T-helper 2 cell treated with Interferon-gamma antibody and Interleukin-4, amounts not matched to agents 100 ng/mL and 5 ng/mL, for 36 hours (primary cell): ENCODE measurements at regions not wholly inside any gene's neighbourhood (a gene's known extent, or its start where the extent isn't known, plus 50 kb on each side); places are given as distances from the start of the nearest gene placed in this dataset.
"Not testable (repeated sequence)": the region's sequence is repeated elsewhere in the genome, so short reads cannot be mapped to it uniquely, and the experiment has no call there.

Experiments
- intact Hi-C: fragments of 100-400 bp; cut with micrococcal nuclease; formaldehyde crosslinking; loops from one replicate; pipeline ENCODE4 v1.15.1; 2023

DNA sequence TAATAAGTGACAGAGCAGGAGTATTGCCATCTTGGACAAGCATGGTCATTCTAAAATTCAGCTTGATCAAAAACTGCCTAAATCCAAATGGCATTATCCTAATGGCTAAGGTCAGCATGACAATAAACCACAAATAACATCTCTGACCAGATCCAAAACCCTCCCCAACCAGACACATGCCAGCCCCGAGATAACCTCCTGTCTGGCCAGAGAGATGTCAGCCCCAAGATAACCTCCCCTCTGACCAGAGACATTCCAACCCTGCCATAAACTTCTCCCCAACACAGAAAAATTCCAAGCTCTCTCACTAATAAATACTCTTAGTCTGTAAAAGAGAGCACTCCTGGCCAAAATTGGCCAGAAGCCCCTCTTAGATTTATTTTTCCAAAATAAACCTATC, 470.5 kb upstream of the UBE2E2 start:
- intact Hi-C loops: no loop called here

DNA sequence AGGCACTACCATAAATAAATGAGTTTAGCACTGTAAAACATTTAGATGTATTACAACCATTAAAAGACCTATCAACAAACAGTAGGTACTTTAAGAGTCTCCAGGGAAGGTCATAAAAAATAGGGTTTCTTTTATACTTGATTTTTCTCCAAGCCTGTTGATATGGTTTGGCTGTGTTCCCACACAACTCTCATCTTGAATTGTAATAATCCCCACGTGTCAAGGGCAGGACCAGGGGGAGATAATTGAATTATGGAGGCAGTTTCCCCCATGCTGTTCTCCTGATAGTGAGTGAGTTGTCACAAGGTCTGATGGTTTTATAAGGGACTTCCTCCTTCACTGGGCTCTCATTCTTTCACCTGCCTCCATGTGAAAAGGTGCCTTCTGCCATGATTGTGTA, 468.9 kb upstream of the UBE2E2 start:
- intact Hi-C loops: no loop called here

DNA sequence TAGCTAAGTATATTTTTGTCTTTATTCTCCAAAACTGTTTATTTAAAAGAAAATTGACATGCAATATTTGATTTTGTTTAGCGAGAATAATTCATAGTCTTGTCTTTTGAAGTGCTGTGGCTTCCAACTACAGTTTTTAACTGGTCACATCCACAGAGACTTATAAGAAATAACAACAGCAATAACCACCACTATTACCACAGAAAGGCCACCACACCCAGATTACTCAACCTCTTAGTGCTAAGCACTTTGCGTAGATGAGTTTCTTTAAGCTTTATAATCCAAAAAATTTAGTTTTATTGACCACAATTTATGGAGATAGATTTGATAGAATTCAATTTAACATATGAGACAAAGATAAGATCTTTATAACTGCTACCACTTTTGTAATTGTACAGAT, 468.4 kb upstream of the UBE2E2 start:
- intact Hi-C loops: no loop called here

DNA sequence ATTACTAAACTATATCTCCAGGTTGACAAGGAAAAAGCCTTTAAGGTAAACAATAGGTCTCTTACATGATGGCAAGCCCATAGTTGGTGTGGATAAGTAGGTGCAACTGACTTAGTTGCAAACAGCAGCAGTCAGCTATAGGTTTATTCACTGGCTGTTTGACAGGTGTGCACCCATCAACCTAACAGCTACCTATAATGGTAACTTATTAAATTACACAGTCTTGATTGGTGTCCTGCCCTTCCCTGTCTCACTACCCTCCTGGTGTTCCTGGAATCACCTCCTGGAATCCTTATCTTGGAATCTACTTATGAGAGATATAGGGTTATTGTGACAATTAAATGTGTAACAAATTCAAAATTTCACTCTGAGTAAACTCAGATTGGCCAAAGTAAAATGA, 467.8 kb upstream of the UBE2E2 start:
- intact Hi-C loops: no loop called here

DNA sequence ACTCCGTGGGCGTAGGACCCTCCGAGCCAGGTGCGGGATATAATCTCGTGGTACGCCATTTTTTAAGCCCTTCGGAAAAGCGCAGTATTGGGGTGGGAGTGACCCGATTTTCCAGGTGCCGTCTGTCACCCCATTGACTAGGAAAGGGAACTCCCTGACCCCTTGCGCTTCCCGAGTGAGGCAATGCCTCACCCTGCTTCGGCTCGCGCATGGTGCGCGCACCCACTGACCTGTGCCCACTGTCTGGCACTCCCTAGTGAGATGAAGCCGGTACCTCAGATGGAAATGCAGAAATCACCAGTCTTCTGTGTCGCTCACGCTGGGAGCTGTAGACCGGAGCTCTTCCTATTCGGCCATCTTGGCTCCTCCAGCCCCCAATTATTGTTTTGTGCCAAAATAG, 459.7 kb upstream of the UBE2E2 start:
- intact Hi-C loops: not testable (repeated sequence)

DNA sequence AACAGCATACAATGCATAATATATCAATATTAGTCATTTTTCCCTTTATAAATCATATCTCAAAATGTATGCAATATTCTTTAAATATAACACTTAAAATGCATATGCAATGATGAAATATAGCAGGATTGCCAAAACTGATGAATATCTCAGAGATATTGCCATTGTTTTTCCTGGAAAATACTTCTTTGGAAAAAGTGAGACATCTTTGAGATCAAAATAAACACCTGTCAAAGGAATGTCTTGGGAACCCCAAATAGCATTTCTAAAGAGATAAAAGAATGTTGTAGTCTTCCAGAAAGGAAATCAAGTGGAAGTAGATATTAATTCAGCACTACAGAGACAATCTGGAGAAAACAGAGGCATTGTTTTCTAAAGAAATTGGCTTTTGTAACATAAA, 457.8 kb upstream of the UBE2E2 start:
- intact Hi-C loops: no loop called here

DNA sequence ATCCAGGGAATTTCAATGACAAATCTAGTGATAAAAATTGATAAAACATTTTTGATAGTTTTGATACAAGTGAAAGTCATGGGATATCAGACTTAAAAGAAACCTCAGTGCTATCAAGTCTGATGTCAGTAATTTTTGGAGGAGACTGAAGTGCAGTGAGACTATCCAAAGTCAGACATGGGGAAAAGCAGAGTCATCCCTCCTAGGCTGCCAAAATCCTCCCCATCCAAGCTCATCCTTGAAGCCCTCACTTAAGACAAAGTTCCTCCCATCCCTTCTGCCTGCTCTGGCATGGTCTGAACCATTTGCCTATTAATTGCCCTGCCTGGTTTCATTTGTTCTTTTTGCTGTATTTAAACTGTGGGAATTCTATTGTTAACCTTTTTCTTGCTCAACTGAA, 456.9 kb upstream of the UBE2E2 start:
- intact Hi-C loops: no loop called here

DNA sequence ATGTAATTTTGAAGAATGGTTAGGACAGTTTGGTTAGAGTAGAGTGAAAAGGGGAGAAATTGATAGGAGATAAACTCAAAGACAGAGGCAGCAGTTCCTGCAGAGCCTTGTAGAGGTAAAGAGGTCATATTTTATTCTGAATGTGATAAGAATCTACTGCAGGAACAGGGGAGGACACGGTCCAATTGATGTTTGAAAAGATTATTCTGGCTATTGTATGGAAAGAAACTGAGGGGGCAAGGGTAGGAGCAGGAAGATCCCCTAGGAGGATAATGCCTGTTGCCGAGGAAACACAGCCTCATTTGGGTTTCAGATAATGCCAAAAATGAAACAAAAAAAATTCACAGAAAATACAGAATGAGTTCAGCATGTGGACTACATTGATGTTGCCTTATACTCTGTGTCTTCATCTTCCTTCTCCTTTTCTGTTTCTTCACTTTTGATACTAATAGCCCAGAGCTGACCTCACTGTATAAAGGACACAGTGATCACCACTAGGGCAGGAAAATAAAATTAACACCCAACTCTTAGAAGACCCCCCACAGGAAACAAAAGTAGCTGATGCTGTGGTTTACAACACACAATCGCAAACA, 454.6 kb upstream of the UBE2E2 start:
- intact Hi-C loops: no loop called here

DNA sequence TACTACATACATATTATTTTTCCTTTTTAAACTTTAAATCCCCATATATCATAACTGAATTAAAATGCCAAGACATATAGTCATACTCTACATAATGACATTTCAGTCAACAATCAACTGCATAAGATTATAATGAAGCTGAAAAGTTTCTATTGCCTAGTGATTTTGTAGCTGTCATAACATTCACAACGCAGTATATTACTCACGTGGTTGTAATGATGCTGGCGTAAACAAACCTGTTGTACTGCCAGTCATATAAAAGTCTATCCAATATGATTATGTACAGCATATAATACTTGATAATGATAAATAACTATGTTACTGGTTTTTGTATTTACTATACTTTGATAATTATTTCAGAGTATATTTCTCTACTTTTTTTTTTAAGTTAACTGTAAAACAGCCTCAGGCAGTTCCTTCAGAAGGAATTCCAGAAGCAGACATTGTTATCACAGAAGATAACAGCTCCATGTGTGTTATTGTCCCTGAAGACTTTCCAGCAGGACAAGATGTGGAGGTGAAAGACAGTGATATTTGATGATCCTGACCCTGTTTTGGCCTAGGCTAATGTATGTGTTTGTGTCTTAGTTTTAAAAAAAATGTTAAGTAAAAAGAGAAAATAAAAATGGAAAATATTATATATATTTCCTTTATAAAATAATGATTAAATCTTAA, 443.4 kb upstream of the UBE2E2 start:
- intact Hi-C loops: no loop called here

DNA sequence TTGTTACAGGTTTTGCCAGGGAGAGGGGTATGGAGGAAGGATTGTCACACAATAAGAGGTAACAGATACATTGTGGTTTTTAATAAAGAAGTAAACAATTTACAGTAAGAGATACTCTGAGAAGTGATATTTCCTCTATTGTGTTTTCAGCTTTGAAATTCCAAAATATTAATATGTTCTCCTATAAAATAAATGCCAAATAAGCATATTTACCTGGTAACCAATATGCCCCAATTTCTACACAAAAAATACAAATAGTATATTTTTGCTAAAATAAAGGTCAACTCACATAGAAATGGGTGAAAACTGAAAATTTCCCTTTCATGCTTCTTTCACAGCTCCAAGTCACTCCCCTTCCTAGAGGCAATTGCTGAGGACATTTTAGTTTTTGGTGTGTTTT, 437.4 kb upstream of the UBE2E2 start:
- intact Hi-C loops: no loop called here

DNA sequence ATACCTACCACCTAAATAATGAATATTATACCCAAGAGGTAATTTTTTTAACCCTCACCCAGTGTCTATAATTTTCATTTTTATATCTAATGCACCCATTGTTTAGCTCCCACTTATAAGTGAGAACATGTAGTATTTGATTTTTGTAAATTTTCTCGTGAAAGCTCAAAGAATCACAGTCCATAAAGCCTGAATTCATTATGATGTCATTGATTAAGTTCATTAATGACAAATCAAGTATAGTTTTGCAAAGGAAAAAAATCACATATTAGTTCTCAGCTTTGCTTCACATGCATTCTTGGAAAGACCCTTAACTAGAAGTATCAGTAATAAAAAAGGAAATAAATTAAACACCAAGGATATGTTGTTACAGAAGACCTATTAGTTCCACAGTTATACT, 425.3 kb upstream of the UBE2E2 start:
- intact Hi-C loops: no loop called here

DNA sequence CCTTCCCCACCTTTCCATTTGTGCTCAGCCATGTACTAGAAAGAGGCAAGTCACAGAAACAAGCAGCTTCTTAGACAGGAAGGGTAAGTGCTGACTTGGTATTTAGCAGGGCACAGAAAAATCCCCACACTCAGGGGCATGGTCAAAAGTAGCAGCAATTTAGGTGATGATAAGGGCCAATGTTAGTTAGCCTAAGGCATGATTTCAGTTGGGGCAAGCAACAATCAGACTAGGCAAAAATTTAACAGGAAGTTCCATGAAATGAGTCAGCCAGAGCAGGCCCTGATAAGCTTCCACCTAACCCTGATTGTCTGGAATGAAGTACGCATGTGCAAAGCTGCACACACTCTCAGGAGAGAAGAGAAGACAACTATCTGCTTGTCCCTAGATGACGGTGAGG, 423.4 kb upstream of the UBE2E2 start:
- intact Hi-C loops: no loop called here

DNA sequence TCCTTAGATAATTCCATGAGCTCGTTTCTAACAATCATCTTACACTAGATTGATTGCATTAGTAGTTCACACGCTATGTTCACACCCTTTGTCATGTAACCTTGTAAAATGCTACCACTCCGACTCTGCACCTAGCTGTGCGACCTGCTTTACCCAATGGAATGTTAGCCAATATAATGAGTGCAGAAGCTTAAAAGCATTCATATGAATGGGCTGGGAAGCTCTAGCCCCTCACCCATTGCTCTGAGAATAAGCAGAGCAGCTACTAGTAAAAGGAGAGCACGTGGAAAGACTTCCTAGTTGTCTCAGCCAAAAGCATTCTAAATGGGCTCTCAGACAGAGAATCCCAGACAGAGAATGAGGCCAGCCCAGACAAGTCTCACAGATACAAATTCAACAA, 410.6 kb upstream of the UBE2E2 start:
- intact Hi-C loops: no loop called here

DNA sequence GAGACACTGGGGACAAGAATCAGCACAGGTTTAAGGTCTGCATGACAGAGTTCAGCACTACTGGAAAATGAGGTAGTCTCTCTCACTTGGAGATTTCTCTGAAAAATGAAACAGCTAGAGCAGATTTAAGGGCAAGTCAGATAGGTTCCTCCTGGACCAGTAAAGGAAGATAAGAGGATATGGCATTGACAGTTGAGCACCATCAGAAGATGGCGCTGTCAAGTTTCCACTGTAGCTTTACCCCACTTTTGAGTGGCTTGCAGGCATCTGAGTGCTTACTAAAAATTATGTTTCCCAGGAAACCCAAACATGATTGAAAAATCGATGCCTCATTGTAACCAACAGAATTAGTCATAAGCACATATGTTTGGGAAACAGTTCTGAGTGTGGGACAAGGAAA, 407.2 kb upstream of the UBE2E2 start:
- intact Hi-C loops: no loop called here

DNA sequence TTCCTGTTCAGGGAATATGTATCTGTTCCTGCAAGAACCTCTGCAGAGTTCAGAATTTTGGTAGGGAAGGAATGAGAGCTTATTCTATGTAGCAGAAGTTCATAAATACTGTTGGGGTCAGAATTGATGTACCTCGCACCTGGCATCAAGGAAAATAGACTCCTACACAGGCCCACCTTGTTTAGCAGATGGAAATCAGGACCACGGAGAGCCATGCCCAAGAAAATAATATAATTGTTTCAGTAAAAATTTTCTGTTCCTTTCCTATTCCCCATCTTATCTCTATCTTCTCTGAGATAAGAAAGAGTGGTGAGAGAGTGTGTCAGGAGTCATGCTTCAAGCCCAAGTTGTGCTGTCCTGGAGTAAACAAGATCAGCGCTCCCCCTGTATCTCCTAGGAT, 404.7 kb upstream of the UBE2E2 start:
- intact Hi-C loops: no loop called here

DNA sequence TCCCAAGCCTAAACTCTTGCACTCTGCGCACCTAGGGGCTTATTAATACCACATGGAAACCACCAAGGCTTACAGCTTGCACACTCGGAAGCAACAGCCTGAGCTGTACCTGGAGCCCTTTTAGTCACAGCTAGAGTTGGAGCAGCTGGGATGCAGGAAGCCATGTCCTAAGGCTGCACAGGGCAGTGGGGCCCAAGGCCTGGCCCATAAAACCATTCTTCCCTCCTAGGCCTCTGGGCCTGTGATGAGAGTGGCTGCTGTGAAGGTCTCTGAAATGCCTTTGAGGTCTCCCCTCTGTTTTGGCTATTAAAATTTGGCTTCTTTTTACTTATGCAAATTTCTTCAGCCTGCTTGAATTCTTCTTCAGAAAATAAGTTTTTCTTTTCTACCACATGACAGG, 383.9 kb upstream of the UBE2E2 start:
- intact Hi-C loops: no loop called here

DNA sequence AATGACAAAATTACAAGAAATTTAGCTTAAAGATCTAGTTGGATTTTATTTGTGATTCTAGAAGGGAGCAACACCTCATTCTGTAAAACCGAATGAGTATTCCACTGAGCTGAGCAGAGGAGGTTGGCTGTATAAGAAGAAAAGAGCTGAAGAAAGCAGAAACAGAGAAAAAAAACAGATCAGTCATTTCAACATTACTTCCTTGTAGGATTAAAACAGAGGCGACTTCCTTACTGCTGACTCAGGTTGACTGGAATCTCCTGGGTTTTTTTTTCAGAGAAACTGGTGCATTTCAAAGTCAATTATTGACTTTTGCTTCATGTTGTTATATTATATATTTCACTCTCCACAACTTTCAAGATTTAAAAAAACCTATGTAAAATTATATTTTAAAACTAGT, 368.1 kb upstream of the UBE2E2 start:
- intact Hi-C loops: no loop called here

DNA sequence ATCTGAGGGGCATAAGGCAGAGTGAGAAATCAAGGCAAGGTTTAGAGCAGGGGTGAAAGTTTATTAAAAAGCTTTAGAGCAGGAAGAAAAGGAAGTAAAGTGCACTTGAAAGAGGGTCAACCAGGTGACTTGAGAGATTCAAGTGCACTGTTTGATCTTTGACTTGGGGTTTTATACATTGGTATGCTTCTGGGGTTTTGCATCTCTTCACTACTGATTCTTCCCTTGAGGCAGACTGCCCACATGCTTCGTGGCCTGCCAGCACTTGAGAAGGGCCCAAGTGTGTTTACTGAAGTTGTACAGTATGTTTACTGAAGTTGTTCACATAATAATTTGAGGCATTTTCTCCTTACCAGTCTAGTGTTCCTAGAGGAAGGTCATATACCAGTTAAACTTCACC, 367.0 kb upstream of the UBE2E2 start:
- intact Hi-C loops: no loop called here

DNA sequence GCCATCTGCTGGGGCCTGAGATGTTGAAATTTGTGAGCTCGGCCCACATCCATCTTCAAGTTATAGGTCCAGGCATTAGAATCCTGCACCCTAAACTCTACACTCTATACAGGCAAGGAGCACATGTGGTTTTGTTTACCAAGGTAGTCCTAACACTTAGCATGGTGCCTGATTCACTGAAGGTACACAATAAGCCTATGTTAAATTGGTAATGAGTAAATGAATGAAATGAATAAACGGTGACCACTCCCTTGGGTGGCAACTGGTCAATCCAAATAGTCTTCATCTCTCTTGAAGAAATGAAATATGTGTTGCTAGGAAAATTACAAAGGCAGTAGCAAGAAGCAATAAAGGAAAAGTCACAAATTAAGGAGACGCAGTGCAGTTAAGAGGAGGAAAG, 359.3 kb upstream of the UBE2E2 start:
- intact Hi-C loops: no loop called here

DNA sequence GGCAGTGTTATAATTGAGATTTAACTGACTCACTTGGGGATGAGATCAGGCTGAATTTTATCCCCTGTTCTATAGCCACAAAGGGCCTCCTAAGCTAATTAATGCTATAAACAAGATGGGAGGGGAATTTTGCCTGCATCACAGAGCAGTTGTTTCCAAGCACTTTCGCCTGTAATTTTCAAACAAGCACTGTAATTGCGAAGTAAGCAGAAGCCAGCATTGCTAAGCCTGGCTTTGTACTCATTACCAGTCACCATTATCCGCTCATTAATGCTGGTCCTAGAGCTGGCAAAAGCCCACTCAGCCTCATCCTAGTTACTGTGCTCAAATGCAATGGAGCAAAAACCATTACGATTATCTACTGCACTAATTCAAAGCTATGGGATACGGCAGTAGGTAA, 356.6 kb upstream of the UBE2E2 start:
- intact Hi-C loops: no loop called here

DNA sequence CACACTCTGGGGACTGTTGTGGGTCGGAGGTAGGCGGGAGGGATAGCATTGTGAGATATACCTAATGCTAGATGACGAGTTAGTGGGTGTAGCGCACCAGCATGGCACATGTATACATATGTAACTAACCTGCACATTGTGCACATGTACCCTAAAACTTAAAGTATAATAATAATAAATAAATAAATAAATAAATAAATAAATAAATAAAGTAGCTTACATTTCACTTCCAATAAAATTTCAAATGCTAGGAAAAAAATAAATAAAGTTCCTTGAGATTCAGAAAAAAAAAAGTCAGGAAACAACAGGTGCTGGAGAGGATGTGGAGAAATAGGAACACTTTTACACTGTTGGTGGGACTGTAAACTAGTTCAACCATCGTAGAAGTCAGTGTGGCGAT, 353.5 kb upstream of the UBE2E2 start:
- intact Hi-C loops: not testable (repeated sequence)

DNA sequence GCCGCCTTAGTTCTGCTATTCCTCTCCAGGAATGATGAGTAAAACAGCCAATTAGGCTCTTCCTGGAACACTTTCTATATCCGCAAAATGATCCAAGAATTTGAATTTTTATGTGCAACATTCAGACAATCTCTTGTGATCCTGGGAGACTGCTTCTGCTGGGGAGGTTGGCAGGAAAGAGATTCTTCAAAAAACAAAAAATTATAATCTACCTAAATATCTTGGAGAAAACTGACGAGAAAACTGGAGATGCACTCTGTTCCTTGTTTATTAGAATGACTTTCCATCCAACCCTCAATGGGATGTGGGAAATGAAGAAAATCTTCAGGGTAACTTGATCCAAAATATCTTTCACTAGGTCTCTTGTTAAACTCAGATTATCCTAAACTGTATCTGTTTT, 346.3 kb upstream of the UBE2E2 start:
- intact Hi-C loops: no loop called here

DNA sequence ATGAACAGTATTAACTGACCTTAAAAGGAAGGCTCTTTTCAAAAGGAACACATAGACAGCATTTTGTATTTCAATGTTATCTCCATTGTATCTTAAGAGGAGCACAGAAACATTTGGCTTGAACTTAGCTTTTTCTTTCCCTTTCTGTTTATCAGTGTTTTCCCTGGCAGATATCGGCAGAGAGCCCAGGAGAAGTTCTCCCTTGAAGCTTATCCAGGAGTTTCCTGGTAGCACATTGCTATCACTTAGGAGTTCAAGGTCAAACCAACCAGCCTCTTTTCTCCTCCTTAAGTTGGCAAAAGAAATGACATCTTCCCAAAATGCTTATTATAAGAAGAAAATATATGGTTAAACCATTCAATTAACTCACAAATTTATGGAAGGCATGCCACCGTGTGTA, 344.6 kb upstream of the UBE2E2 start:
- intact Hi-C loops: no loop called here

DNA sequence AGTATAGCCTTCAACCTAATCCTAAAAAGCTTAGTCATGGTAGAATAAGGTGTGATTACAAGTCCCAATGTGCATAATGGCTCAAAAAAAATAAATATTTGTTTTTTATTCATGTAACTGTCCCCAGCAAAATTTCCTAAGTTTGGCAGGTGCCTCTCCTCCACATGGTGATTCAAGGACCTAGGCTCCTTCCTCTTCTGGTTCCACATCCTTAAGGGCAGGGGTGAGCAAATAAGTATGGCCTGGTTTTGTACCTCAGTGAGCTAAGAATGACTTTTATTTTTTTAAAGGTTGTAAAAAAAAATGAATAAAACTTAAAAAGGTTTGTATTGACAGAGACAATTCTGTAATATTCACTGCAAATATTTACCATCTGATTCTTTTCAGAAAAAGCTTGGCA, 343.5 kb upstream of the UBE2E2 start:
- intact Hi-C loops: no loop called here
